Spleen (tissue), 7 donors: ENCODE measurements at regions not wholly inside any gene's neighbourhood (a gene's known extent, or its start where the extent isn't known, plus 50 kb on each side); places are given as distances from the start of the nearest gene placed in this dataset.

Experiments used
- POLR2A ChIP-seq, 3 donors: fragments of 450-650 bp; IDR thresholded peaks; one replicate each; pipeline ENCODE4 v1.5.1; 2017; ENCODE audit warnings: antibody characterized with exemption in 3 of 3, mild to moderate bottlenecking in 1 of 3
- POLR2AphosphoS5 ChIP-seq, 3 donors: sonication (generic); formaldehyde crosslinking; IDR thresholded peaks; one replicate each; pipeline ENCODE4 v1.5.1; 2017; ENCODE audit warnings: antibody characterized with exemption in 3 of 3
- TF ChIP-seq, protein P1 (sequence below), 11 experiments: fragments of 200-600 bp in 7 of 11; fragments of 450-650 bp in 4 of 11; sonication (generic) in 4 of 11; IDR thresholded peaks in 8 of 11; conservative IDR thresholded peaks in 3 of 11; 1 replicate in 7 of 11; 2 replicates in 4 of 11; pipeline versions ENCODE4 v1.4.0 to v1.8.0; 2016 to 2021; ENCODE audit warnings: antibody characterized with exemption in 11 of 11, inconsistent platforms in 4 of 11, mild to moderate bottlenecking in 1 of 11
- donor health status: DM: no; HTN: no; CAD: no; lungs with moderate emphysema.
- donor health status: DM: no; HTN: no; CAD: no.
- donor health status: DM: no; HTN: no; CAD: no.

- TF ChIP-seq, protein P1, sequence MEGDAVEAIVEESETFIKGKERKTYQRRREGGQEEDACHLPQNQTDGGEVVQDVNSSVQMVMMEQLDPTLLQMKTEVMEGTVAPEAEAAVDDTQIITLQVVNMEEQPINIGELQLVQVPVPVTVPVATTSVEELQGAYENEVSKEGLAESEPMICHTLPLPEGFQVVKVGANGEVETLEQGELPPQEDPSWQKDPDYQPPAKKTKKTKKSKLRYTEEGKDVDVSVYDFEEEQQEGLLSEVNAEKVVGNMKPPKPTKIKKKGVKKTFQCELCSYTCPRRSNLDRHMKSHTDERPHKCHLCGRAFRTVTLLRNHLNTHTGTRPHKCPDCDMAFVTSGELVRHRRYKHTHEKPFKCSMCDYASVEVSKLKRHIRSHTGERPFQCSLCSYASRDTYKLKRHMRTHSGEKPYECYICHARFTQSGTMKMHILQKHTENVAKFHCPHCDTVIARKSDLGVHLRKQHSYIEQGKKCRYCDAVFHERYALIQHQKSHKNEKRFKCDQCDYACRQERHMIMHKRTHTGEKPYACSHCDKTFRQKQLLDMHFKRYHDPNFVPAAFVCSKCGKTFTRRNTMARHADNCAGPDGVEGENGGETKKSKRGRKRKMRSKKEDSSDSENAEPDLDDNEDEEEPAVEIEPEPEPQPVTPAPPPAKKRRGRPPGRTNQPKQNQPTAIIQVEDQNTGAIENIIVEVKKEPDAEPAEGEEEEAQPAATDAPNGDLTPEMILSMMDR (IDR thresholded peaks at IDR 0.05 in 8 of 11, conservative IDR thresholded peaks at IDR 0.05 in 3 of 11) = no peak
- TF ChIP-seq POLR2A (IDR thresholded peaks at IDR 0.05) = no peak
- no peak for TF ChIP-seq POLR2AphosphoS5 (IDR thresholded peaks at IDR 0.05)
These were observed 143.9 kb upstream of the ARID1B start for GRCh38 chr6:156633291-156633690.
